Activated CD4-positive, CD25-positive, alpha-beta regulatory T cell treated with anti-CD3 and anti-CD28 coated beads, Interleukin-2, amount 50 U/mL, for 16 hours (primary cell): ENCODE measurements at regions not wholly inside any gene's neighbourhood (a gene's known extent, or its start where the extent isn't known, plus 50 kb on each side); places are given as distances from the start of the nearest gene placed in this dataset.

Source experiments
- DNase-seq: peaks from one replicate; pipeline ENCODE4 v3.0.0-alpha.2; 2020; ENCODE audit warnings: low read depth, low spot score

- no peak for DNase-seq
Measured at GRCh38 chr17:14482715-14483114, 181.8 kb downstream of the HS3ST3B1 start.

GRCh38 chr17:14481664-14482063 lies 180.8 kb downstream of the HS3ST3B1 start:
- DNase-seq: no peak

DNA sequence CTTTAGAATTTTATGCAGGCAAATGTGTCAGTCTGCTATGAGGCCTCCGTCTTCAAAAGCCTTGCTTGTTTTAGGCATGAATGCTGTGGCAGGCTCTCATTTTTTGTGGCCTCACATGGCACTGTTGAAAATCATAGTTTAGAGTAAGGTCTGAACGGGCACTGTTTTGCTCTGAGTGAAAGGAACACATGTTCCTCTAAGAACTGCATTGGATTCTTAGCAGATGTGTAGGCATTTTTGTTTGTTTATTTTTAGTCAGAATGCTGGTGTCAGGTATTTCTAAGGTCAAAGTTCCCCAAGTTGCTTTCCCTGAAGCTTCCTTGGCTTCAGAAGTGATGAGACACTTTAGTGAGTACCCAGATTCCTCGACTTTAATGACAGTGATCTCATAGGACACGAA lies 173.7 kb downstream of the HS3ST3B1 start:
- no peak for DNase-seq

DNA sequence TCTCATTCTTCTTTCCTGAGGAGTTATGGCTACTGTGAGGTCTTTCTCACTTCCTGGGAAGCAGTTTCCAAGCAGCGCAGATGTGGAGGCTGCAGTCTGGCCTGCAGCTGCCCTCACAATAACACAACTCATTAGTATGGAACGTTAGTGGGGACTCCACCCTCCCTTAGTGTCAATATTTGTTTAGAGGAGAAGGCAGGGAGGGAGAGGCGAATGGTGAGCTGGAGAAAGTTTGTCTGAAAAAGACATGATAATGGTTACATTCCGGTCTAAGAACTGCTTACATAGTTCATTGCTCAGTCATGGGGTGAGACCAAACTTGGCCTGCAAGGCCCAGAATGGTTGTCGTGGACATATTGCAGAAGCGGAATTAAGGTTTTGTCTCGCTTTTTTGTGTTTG lies 170.2 kb downstream of the HS3ST3B1 start:
- DNase-seq: no peak

GRCh38 chr17:14470417-14470816 lies 169.5 kb downstream of the HS3ST3B1 start:
- no peak for DNase-seq

GRCh38 chr17:14469971-14470370 lies 169.1 kb downstream of the HS3ST3B1 start:
- no peak for DNase-seq

GRCh38 chr17:14468858-14469257 lies 168.0 kb downstream of the HS3ST3B1 start:
- no peak for DNase-seq

GRCh38 chr17:14461227-14461548 lies 160.3 kb downstream of the HS3ST3B1 start:
- DNase-seq: no peak

DNA sequence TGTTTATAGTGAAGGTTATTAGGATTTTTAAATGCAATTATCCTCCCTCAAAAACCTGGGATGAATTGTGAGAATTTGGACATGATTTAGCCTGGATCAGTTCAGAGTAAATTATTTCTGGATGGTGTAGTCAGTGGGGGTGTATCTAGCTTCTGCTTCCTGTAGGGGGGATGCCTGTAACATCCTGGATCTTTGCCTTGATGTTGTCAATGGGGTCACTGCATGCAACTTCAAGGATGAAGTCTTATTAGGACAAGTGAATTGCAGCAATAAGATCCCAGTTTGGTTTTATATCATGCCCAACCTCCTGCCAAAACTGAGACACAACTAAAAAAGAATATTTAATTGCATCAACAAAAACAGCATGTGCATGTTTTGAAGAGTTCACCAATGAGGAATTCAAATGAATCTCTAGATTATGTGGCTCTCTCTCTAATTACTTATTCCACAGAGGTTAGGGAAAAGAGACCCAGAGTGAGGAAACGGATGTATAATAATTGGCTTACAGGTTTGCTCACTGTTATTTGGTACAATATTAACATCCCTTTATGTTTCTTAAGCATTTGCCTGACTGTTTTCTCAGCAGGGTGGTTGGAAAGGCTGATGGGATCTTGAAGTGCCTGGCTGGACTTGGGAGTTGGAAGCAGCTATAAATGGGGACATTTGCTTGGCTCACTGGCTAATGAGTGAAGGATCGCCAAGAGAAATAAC lies 159.8 kb downstream of the HS3ST3B1 start:
- no peak for DNase-seq

DNA sequence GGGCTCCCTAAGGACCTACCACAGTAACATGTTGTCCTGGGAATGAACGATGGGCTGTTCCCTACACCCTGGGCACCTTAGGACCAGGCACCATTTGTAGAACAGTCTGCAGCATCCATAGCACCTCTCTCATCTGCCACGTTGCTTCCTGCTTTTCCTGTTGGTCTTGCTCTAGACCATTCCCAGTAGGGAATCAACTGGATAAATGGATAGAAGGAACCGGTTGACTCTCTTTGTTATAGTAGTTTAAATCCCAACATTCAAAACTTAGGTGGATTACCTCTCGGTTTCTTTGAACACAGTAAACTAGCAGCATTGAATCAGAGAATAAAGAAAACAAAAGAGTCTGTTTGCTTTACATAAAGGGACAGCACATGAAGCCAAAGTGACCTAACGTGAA lies 159.1 kb downstream of the HS3ST3B1 start:
- DNase-seq: no peak

DNA sequence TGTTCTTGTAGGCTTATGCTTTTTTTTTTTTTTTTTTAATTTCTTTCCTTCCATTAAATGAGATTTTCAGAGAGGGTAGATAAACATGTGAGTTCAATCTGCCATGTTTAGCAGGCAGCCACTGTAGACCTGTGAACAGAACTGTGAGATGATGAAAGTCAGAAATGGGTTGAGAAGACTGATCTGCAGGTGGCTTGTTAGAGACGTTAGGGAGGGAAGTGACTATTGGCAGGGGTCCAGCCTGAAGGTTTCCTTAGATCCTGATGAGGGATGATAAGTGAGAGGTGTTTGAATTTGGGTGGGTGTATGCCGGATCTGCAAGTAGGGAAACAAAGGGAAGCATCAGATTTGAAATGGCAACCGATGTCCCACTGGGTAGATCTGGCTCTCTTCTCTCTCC lies 157.8 kb downstream of the HS3ST3B1 start:
- DNase-seq: no peak

GRCh38 chr17:14454746-14455145 lies 153.9 kb downstream of the HS3ST3B1 start:
- DNase-seq: no peak

GRCh38 chr17:14452856-14453255 lies 152.0 kb downstream of the HS3ST3B1 start:
- DNase-seq: no peak

- no peak for DNase-seq
Measured at GRCh38 chr17:14451729-14452191, 150.9 kb downstream of the HS3ST3B1 start.

- no peak for DNase-seq
Measured at GRCh38 chr17:14448818-14449217, 147.9 kb downstream of the HS3ST3B1 start.

GRCh38 chr17:14446825-14447224 lies 145.9 kb downstream of the HS3ST3B1 start:
- DNase-seq: no peak

DNA sequence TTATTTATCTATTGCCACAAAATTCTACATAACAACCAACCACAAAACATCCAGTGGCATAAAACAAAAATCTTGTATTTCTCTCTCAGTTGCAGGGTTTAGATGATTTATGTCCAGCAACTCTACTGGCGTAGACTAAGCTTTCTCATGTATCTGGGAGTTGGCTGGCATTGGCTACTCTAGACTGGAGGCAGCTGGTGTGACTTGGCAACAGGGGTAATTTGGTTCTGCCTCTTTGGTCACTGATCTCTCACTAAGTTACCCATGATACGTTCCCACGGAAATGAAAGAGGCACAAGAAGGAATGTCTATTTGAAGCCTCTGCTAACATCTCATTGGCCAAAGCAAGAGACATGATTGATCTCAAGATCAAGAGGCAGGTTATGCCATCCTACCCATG lies 144.0 kb downstream of the HS3ST3B1 start:
- DNase-seq: no peak

- DNase-seq: no peak
Measured at GRCh38 chr17:14442798-14443528, 142.1 kb downstream of the HS3ST3B1 start.

- no peak for DNase-seq
Measured at GRCh38 chr17:14437176-14437575, 136.3 kb downstream of the HS3ST3B1 start.

GRCh38 chr17:14436266-14436665 lies 135.4 kb downstream of the HS3ST3B1 start:
- no peak for DNase-seq

- DNase-seq: no peak
Measured at GRCh38 chr17:14434506-14434905, 133.6 kb downstream of the HS3ST3B1 start.

DNA sequence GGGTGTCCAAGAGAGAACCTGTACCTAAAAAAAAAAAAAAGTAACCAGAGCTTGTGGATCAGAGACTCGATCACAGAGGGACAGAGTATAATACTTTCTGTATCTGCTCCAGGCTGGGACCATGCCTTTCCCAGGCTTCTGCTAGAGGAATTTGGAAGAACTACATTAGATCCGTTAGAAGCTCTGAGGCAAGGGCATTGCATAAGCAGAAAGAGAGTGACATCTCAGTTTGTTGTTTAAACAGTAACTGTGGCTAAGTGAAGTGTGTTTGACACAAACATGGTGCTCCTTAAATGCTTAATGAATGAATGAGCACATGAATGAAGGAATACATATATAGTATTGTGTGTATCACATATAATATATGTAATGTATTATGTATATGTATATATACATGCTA lies 131.2 kb downstream of the HS3ST3B1 start:
- no peak for DNase-seq

DNA sequence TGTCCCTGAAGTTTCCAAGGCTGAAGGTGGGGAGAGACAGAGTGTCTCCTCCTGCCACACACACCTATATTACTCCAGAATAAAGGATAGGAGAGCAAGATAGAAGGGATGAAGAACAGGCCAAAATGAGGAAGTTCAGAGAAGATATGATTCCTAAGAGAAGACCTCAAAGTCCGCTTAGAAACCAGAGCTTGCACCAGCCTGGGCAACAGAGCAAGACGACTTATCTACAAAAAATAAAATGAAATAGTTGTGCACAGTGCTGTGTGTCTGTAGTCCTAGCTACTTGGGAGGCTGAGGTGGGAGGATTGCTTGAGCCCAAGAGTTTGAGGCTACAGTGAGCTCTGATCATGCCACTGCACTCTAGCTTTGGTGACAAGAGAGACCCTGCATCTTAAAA lies 128.2 kb downstream of the HS3ST3B1 start:
- no peak for DNase-seq
